H54 (cell line): ENCODE measurements at regions not wholly inside any gene's neighbourhood (a gene's known extent, or its start where the extent isn't known, plus 50 kb on each side); places are given as distances from the start of the nearest gene placed in this dataset.
"Not testable (repeated sequence)": the region's sequence is repeated elsewhere in the genome, so short reads cannot be mapped to it uniquely, and the experiment has no call there.

Experiments
- DNase-seq: peaks from one replicate; pipeline ENCODE4 v3.0.0; 2011; ENCODE audit warnings: low spot score, mixed read lengths; ENCODE audit not compliant: insufficient read length
- FAIRE-seq: peaks from 3 replicates; lab custom pipeline; 2011; peaks lifted over from hg19 to GRCh38; lab: Jason Lieb, UNC
- POLR2A ChIP-seq: IDR thresholded peaks from 2 replicates; pipeline ENCODE4 v1.6.1; 2011; ENCODE audit warnings: low read depth, mild to moderate bottlenecking, low read length

DNA sequence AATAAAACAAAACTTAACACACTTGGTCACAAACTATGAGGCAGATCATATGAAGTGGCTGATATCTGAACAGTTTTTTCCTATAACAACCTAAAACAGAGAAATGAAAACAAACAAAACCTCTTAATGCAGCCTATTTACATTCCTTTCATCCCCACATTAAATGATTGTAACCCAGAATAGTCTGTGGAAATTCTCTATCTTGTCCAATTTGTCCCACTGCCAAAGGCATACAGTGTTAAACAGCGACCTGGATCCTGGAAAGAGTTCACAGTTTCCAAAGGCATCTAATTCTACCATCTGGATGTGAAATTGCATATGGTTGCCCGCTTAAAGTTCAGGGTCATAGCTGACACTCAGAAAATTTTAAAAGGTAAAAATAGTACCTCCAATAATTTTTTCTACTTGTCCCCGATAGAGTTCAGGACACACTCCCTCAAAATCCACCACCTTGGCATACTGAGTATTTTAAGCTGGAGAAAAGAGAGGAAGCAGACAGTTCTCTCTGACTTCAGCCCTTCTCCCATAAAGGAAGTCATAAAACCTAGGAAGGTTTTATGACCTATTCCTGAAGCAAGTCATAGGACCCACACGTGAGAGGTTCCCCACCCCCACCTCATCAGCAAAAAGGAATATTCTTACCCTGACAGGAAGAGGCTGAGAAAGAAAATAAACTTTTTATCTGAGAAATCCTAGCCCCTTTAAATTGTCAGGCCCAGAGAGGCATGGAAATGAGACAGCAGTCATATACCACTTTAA lies 270.2 kb downstream of the PAPSS1 start:
- no peak for TF ChIP-seq POLR2A
- FAIRE-seq = no peak
- no peak for DNase-seq

DNA sequence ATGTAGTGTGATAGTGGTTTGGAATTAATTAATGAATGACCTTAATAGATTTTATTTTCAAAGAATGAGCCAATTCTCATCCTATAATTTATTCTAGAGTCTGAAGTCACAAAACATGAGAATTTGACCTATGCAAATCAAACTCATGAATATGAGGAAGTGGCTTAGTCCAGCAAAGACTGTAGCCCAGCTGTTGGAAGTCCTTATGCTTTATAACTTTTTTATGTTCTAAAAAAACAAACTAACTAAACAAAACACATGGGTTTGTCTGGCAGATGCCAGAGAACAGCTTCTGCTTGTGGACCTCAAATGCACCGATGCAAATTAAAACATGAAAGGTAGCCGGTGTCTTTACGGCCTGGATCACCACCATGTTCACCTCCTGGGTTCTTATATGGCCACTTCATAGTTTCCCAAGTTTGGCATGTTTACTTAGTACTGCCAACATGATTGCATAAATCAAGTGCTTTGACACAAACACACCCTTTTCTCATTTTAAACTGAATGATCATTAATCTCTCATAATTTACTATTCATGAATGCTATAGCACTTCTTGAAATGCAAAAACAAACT lies 277.4 kb downstream of the PAPSS1 start:
- no peak for TF ChIP-seq POLR2A
- FAIRE-seq (no peak), DNase-seq (no peak)

DNA sequence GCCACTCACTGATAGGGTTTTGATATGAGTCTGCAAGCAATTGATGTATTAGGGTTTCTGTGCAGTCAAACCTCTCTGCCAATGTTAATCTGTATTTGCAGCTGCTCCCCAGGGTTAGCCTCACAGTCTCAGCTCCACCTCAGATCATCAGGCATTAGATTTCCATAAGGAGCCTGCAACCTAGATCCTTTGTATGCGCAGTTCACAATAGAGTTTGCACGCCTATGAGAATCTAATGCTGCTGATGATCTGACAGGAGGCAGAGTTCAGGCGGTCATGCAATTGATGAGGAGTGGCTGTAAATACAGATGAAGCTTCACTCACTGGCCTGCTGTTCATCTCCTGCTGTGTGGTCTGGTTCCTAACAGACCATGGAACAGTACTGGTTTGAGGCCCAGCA lies 280.6 kb downstream of the PAPSS1 start:
- no peak for FAIRE-seq
- DNase-seq = no peak
- TF ChIP-seq POLR2A = no peak

DNA sequence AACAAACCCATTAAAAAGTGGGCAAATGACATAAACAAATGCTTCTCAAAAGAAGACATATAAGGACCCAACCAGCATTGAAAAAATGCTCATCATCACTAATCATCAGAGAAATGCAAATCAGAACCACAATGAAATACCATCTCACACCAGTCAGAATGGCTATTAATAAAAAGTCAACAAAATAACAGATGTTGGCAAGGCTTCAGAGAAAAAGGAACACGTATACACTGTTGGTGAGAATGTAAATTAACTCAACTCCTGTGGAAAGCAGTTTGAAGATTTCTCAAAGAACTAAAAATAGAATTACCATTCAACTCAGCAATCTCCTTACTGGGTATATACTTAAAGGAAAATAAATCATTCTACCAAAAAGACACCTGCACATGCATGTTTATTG lies 283.6 kb downstream of the PAPSS1 start:
- DNase-seq, FAIRE-seq: not testable (repeated sequence)

DNA sequence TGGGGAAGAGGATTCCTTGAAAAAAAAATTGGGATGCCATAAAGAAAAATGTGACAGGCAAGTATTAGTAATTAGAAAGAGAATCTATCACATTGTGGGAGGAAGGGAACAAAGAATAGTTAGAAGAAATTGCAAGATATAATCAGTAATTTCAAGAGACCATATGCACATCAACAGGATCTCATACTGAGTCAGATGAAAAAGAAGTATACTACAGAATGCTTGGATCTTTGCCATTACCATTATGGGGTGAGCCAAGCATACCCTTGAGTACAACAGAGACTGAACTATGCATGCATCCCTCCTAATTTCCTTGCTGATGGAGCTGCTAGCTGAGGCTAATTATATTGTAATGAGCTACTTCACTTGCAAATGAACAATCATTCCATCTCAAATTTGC lies 287.6 kb downstream of the PAPSS1 start:
- no peak for TF ChIP-seq POLR2A
- FAIRE-seq (no peak), DNase-seq (no peak)

DNA sequence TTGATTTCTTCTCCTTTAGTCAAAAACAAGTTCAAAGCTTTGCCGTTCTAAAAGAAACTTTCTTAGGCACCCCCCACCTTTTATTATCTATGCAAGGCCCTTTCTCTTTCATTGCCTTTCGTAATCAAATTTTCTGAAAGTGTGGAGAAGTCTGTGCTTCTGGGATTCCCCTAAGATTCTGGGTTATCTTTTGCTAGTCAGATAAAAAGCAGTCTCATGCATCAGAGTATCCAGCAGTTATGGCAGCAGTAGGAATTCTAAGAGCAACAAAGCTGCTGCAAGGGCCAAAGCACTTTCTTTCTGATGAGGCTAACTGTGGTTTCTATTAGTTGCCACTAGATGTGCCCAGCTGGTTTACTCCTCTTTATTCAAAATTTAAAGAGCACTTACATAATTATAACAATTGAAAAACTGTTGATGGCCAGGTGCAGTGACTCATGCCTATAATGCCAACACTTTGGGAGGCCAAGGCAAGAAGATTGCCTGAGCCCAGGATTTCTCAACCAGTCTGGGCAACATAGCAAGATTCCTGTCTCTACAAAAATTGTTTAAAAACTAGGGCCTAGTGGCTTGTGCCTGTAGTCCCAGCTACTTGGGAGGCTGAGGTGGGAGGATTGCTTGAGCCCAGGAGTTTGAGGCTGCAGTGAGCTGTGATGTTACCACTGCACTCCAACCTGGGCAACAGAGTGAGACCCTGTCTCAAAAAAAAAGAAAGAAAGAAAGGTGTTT lies 296.2 kb downstream of the PAPSS1 start:
- TF ChIP-seq POLR2A = no peak
- FAIRE-seq = no peak
- no peak for DNase-seq

DNA sequence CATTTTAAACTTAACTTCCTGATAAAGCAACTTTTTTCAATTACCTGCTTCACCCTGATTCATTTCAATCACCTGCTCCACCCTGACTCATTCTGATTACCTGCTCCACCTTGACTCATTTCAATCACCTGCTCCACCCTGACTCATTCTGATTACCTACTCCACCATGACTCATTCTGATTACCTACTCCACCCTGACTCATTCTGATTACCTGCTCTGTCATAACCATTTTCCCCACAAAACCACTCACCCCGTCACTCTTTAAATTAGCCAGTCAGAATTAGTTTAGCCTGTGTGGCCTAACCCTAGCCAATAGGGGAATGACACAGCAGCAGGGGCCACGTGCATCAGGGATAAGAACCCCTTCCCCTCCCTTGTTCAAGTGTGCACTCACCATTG lies 300.5 kb downstream of the PAPSS1 start:
- not testable (repeated sequence) for FAIRE-seq, DNase-seq

DNA sequence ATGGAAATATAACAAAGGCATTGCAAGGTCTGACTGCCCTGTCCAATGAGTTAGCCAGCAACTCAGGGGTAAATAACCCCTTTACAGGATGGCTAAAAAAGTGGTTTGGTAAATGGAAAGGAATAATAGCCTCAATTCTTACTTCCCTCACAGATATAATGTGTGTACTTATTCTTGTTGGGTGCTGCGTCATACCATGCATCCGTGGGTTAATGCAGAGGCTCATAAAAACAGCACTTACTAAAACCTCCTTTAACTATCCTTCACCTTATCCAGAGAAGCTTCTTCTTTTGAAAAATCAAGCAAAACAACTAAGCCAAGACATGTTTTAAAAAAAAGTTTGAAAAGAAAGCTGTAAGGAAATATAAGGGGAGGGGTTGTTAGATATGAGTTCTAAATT lies 301.0 kb downstream of the PAPSS1 start:
- DNase-seq (no peak), FAIRE-seq (no peak)
- no peak for TF ChIP-seq POLR2A

DNA sequence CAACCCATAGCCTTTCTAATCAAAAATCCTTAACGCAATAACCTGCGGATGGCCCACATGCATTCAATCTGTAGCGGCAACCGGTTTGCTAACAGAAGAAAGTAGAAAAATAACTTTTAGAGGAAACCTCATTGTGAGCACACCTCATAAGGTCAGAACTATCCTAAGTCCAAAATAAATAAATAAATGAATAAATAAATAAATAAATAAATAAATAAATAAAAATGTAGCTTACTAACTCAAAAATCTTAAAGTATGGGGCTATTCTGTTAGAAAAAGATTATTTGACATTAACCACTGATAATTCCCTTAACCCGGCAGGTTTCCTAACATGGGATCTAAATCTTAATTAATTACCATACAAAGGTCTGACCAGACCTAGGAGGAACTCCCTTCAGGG lies 304.5 kb downstream of the PAPSS1 start:
- FAIRE-seq, DNase-seq: not testable (repeated sequence)

DNA sequence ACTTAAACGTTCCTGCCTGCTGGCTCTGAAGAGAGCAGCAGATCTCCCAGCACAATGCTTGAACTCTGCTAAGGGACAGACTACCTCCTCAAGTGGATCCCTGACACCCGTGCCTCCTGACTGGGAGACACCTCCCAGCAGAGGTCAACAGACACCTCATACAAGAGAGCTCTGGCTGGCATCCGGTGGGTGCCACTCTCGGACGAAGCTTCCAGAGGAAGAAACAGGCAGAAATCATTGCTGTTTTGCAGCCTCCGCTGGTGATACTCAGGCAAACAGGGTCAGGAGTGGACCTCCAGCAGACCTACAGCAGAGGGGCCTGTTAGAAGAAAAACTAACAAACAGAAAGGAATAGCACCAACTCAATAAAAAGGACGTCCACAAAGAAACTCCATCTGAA lies 310.2 kb downstream of the PAPSS1 start:
- not testable (repeated sequence) for FAIRE-seq, DNase-seq

DNA sequence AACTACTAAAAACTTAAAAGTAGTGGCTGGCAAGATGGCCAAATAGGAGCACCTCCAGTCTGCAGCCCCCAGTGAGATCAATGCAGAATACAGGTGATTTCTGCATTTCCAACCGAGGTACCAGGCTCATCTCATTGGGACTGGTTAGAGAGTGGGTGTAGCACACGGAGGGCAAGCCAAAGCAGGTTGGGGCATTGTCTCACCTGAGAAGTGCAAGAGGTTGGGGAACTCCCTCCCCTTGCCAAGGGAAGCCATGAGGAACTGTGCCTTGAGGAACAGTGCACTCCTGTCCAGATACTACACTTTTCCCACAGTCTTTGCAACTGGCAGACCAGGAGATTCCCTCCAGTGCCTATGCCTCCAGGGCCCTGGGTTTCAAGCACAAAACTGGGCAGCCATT lies 311.1 kb downstream of the PAPSS1 start:
- no peak for FAIRE-seq
- TF ChIP-seq POLR2A = no peak

DNA sequence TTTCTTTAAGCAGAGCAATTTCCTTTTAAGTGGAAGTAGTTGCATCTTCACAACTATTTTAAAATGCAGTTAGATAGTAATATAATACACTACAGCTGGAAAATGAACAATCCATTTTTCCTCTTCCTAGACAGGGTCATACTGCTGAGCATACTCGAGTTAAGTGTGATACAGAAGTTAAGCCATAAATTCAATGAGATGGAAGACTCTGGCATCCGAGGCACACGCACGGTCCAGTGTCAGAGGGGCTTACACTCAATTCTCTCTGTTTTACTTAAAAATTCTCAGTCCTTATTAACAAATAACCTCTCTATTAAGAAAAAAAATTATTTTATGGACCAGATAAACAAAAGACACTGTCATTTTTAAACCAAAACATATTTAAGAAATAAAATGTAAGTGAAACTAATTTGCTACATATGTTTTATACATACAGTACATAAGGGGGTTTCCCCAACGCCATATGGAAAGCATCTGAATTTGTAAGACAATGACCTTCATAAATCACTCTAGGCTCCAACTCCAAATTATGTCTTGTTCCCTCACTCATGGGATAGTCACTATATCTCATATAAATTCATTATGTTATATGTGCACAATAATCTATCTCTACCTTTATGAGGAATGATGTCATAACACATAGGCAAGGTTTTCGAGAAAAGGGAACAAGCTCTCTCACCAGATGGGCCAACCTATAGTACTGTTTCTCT lies 315.3 kb downstream of the PAPSS1 start:
- TF ChIP-seq POLR2A = no peak
- no peak for DNase-seq
- no peak for FAIRE-seq

More for the DNA sequence above, 311.1 kb downstream of the PAPSS1 start:
- DNase-seq = no peak

DNA sequence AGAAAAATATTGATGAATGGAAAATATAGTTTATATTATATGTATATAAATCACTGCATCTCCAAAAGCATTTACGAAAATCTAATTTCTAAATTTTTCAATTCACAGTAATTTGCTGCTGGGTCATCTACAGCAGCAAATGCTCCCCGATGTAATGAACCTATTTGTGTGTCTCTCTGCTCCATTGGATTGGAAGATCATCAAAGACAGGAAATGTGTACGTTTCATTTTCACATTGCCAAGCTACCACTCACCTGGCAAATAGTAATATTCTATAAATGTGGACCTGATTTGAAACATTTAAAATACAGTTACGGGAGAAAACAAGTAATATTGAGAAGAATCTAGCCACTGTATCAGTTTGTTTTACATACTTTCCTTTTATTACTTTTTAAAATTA lies 317.7 kb downstream of the PAPSS1 start:
- no peak for TF ChIP-seq POLR2A
- DNase-seq (no peak), FAIRE-seq (no peak)

DNA sequence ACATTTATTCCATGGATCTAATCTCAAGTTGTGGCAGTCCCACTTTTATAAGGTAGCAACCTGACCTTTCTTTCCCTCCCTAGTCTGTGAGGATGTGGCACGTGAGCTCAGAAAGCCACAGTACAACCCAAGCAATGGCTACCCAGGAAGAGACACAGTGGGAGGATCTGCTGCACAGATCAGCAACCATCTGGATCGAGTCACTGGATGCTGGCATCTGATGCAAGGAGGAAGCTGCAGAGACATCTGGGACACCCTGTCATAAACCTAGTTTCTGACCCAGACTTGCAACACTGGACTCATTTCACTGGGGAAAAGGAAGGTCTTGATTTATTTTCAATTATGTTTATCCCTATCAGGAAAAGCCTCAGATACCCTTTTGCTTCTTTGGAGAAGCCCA lies 327.1 kb downstream of the PAPSS1 start:
- DNase-seq (no peak), FAIRE-seq (no peak)
- no peak for TF ChIP-seq POLR2A
